NCI-H2107 treated with DMSO at 0.1 percent for 48 hours (cell line): ENCODE measurements at regions not wholly inside any gene's neighbourhood (a gene's known extent, or its start where the extent isn't known, plus 50 kb on each side); places are given as distances from the start of the nearest gene placed in this dataset.

Experiments used
- DNase-seq: peaks from one replicate; lab custom pipeline; 2025; ENCODE audit not compliant: unreplicated experiment; lab: John Stamatoyannopoulos, UW

- DNase-seq: no peak
Measured at GRCh38 chr18:76771192-76771799, 51.1 kb upstream of the ZNF236 start.

DNA sequence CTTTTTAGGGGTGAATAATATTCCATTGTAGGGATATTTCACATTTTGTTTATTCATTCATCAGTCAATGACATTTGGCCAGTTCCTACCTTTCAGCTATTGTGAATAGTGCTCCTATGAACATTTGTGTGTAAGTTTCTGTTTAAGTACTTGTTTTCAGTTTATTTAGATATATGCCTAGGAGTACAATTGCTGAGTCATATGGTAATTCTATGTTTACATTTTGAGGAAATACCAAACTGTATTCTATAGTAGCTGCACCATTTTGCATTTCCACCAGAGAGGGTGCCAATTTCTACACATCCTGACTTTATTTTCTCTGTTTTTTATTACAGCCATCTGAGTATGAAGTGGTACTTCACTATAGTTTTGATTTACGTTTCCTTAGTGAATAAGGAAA, 54.4 kb upstream of the ZNF236 start:
- no peak for DNase-seq

DNA sequence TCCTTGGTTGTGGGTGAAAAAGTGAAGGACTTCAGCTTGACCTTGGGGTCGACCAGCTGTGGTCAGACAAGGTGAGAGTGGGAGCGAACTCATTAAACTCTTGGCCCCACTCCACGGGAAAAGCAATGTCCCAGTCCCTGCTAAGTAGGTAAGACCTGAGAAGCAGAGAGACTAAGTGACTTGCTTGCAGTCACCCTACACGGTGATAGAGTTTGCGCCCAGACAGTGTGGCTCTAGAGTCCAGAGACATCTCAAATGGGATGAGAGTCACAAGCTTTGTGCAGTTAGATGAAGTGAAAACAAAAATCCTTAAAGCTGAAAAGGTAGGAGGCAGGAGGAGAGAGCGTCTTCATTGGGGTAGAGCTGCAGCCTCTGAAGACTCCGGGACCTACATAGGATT, 55.9 kb upstream of the ZNF236 start:
- DNase-seq: no peak

DNA sequence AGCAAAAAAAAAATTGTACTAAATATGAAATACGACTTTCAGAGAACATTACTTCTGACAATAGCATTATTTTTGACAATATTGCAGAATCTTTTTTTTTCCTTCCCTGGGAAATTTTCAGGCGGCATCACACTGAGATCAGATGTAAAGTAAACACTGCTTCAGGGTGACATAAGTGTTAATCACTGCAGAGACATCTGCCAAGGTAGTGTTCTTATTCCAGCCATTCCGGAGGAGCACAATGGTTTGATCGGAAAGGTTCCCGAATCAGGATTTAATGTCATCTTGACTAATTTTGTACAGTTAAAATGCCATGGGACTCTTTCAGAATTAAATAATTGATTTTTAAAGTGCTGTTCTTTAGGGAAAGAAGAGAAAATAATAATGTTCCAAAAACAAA, 56.7 kb upstream of the ZNF236 start:
- no peak for DNase-seq

GRCh38 chr18:76764291-76764901, 58.0 kb upstream of the ZNF236 start:
- no peak for DNase-seq

GRCh38 chr18:76759056-76759455, 63.3 kb upstream of the ZNF236 start:
- no peak for DNase-seq

- no peak for DNase-seq
Measured at GRCh38 chr18:76757925-76758324, 64.4 kb upstream of the ZNF236 start.

DNA sequence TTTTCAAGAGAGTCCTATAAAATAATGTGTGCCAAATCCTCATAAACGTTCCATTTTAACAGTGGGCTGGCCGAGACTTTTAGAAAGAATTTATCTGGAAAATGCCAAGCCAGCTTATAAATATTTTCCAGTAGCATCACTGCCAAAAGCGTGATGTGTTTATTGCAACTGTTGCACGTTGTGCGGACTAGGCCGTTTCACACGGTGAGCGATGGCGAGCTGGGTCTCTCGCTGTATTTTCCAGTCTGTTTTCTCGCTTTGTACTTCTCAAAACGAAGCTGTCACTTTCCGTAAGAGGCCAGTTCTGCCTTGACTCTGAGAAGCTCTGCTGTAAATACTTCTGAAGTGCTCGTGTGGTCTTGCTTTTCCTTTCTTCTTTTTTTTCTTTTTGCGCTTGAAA, 65.0 kb upstream of the ZNF236 start:
- DNase-seq: no peak

DNA sequence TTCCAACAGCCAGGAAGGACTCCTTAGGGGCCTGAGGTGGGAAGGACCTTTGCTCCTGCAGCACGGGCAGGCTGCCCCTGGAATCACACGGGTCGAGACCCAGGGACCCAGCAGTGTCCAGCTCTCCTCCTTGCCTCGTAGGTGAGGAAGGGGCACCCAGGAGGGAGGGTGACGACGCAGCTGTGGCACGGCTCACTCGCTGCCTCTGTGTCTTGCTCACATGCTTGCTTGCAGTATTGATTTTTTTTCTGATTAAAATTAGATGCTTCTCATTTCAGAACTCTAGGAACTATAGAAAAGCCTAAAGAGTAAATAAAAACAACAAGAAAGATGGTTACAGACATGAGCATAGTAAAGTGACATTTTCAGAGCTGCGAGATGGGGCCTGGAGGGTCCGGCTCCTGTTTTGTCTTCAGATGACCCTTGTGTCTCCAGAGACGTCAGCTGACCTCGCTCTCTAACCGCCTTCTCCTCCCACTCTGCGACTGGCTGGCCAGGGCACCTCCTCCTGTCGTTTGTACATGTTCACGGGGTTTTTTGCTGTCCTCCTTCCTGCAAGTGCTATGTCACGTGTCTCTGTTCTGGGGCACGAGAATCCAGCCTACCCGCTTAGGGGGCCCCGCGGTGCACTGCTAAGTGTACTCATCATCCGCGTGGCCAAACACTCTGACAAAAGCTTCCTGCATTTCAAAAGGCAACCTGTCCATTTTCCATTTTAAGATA, 65.7 kb upstream of the ZNF236 start:
- DNase-seq: no peak

DNA sequence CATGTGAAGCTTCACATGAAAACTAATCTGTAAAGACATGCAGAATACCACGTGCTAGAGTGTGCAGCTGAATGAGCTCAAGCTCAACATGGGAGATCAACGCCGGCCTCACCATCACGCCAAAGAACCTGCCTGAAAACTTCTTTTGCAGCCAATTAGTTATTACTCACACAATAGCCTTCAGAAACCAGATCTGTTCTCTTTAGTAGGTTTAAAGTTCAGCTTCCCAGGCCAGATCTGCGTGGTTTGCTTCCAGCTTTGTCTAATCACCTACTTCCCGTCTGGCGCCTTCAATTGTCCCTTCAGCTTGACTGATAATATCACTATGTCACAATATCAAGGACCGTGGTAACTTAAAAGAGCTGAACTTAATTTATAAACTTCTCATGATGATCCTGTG, 68.0 kb upstream of the ZNF236 start:
- no peak for DNase-seq

- DNase-seq: no peak
Measured at GRCh38 chr18:76752400-76752799, 70.0 kb upstream of the ZNF236 start.

DNA sequence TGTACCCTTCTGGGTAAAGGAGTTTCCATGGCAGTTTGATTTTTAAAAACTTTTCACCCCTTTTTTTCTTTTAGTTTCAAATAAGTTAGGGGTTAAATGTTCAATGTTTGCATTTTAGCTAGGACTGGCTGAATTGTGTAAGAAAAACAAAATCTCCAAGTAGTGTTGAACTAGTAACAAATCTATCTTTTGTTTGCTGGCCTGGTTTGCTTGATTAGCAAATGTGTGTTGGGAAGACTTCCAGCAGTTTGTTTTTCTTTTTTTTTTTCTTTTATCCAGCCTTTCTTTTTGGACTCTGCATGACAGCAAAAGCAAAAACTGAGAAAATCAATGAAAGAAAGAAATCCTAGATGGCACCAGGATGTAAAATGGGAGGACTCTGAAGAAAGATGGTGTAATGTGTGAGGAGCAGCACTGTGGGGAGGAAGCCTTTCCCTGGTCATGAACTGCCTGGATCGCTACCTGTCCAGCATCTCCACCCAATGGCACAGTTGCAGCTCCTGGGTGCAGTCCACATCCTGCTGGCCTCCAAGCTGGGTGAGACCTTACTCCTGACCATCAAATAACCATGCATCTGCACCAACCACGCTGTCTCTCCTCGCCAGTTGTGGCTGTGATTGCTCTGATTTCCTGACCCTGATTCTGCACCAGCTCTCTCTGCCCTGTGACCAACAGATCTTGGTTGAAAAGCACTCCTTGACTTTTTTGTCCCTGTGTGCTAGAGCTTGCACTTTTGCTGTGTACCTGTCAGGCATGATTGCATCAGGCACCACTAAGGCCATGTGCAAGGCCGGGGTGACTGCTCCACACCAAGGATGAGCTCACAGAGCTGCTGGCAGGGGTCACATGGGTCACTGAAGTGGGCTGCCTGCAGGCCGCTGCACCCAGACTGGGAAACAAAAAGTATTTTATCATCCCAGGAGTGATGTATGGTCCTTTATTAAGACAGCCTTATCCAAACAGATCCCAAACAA, 71.2 kb upstream of the ZNF236 start:
- no peak for DNase-seq

GRCh38 chr18:76750269-76750668, 72.1 kb upstream of the ZNF236 start:
- no peak for DNase-seq

- no peak for DNase-seq
Measured at GRCh38 chr18:76747676-76748075, 74.7 kb upstream of the ZNF236 start.

- no peak for DNase-seq
Measured at GRCh38 chr18:76741346-76741745, 81.0 kb upstream of the ZNF236 start.

GRCh38 chr18:76736309-76736708, 86.0 kb upstream of the ZNF236 start:
- DNase-seq: no peak

- no peak for DNase-seq
Measured at GRCh38 chr18:76730901-76731300, 91.5 kb upstream of the ZNF236 start.

GRCh38 chr18:76727589-76727988, 94.8 kb upstream of the ZNF236 start:
- no peak for DNase-seq

- DNase-seq: no peak
Measured at GRCh38 chr18:76725445-76725844, 96.9 kb upstream of the ZNF236 start.

DNA sequence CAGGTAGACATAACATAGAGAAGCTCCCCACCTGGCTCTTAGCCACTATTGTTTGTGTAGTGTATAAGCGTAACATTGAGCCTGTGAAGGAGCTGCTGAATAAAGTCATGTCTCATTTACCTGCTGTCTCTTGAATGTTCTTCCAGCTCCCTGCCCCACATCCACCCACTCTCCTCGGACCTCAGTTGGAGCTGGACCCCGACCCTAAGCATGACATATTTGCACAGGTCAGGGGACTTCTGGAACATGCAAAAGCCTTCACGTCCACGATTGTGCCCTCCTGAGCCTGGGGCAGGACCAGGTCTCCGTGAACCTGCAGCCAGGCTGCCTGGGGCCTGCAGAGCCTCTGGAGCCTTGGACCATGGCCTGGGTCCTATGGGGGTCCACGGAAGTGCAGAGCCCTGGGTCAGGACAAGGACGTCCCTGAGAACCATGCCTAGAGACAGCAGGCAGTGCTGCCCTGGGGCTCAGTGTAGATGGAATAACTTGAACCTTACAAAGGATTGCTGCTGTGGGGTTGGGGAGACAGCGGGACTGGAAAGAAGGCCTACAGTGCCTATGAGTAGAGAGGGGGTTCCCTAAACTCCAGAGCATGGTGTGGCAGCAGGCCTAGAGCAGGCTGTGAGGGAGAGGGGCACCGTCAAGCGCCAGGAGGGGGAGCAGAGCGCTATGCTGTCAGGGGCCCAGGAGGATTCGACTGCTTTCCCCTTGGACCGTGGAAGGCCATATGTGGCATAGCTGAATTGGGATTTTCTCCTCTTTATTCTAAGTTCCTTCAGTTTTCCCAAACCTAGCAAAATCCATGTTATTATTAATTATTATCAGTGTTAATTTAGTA, 99.9 kb upstream of the ZNF236 start:
- no peak for DNase-seq
